Colonic mucosa (tissue), 4 donors: ENCODE measurements at regions not wholly inside any gene's neighbourhood (a gene's known extent, or its start where the extent isn't known, plus 50 kb on each side); places are given as distances from the start of the nearest gene placed in this dataset.

ENCODE experiments used
- DNase-seq: peaks from one replicate; pipeline ENCODE4 v3.0.0-alpha.2; 2020
- H3K27ac ChIP-seq: fragments of 200-600 bp; one replicate; pipeline ENCODE4 v1.8.0; 2021
- H3K27me3 ChIP-seq: fragments of 200-600 bp; one replicate; pipeline ENCODE4 v1.8.0; 2021
- H3K36me3 ChIP-seq: fragments of 200-600 bp; one replicate; pipeline ENCODE4 v1.8.0; 2021
- H3K4me1 ChIP-seq: fragments of 200-600 bp; one replicate; pipeline ENCODE4 v1.8.0; 2021; ENCODE audit warnings: mild to moderate bottlenecking
- H3K4me3 ChIP-seq: fragments of 200-600 bp; one replicate; pipeline ENCODE4 v1.8.0; 2021
- H3K9ac ChIP-seq, 2 donors: one replicate each; pipeline ENCODE4 v1.7.0; 2013; ENCODE audit warnings: control low read depth in 2 of 2, low read depth in 2 of 2, low read length in 2 of 2
- H3K9me3 ChIP-seq: fragments of 200-600 bp; one replicate; pipeline ENCODE4 v1.8.0; 2021
- CTCF ChIP-seq: fragments of 200-600 bp; IDR thresholded peaks from one replicate; pipeline ENCODE4 v1.8.0; 2022; ENCODE audit warnings: antibody characterized with exemption, mild to moderate bottlenecking
- intact Hi-C: fragments of 100-400 bp; cut with DNase I; formaldehyde crosslinking; loops from one replicate; pipeline ENCODE4 v1.14.1; 2022
- donor health status: healthy.
- donor health status: DM: no; HTN: no; CAD: no.
- donor health status: DM: no; HTN: no; CAD: no.

DNA sequence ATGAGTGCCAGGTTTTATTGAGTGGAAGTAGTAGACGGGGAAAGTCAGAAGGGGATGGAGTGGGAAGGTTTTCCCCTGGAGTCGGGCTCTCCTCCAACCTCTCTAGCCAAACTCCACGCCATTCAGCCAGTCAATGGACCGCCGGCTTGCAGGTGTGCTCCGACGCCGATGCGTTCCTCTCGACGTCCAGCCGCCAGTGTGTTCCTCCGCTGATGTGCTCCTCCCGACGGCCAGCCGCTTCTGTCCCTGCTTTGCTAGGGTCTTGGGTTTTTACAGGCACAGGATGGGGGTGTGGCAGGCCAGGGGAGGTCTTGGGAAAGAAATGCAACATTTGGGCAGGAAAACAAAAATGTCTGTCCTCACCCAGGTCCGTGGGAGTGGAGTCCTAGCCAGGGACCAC lies 94.3 kb upstream of the TEX51 start:
- DNase-seq: peak; percentile 14
- no peak for TF ChIP-seq CTCF
- intact Hi-C loops: no loop called here
- Histone ChIP-seq H3K27ac (no peak overlapping the region), H3K4me1 (no peaks in the 10 kb centered on the region), H3K9ac (no peak overlapping the region), H3K36me3 (no peaks in the 10 kb centered on the region), H3K4me3 (no peak overlapping the region), H3K9me3 (no peaks in the 10 kb centered on the region), H3K27me3 (no peaks in the 10 kb centered on the region)

DNA sequence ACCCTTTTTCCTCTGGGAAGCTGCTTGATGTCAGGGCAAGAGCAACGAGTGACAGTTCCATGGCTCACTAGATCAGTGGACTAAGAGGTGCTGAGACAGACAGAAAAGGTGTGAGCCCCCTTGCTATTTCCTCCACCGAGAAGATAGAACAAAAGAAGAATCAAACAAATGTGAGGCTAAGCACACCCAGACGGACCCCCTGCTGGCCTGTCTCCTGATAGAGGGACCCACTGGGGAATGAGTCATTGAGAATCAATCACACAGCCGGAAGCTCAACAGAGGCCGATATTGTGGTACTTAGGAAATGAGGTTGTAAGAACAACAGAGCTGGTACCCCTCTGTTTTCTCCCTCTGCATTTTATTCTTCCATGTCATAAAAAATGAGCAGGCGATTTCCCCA lies 89.8 kb upstream of the TEX51 start:
- H3K9me3 ChIP-seq: no peaks in the 10 kb centered on the region
- H3K27me3 ChIP-seq: no peaks in the 10 kb centered on the region
- intact Hi-C loops: no loop called here
- H3K4me1 ChIP-seq: no peaks in the 10 kb centered on the region
- H3K9ac ChIP-seq: no peak overlapping the region
- no peak for TF ChIP-seq CTCF
- H3K4me3 ChIP-seq: no peak overlapping the region
- no peak for DNase-seq
- H3K27ac ChIP-seq: no peak overlapping the region
- no peaks in the 10 kb centered on the region for H3K36me3 ChIP-seq

GRCh38 chr2:126809340-126809739 lies 89.3 kb upstream of the TEX51 start:
- peak; percentile 1 for DNase-seq
- no peak overlapping the region for H3K27ac ChIP-seq
- H3K4me3 ChIP-seq: no peak overlapping the region
- intact Hi-C loops: no loop called here
- no peaks in the 10 kb centered on the region for H3K36me3 ChIP-seq
- H3K27me3 ChIP-seq: no peaks in the 10 kb centered on the region
- H3K4me1 ChIP-seq: no peaks in the 10 kb centered on the region
- no peaks in the 10 kb centered on the region for H3K9me3 ChIP-seq
- TF ChIP-seq CTCF: no peak
- no peak overlapping the region for H3K9ac ChIP-seq

GRCh38 chr2:126810001-126810400 lies 88.7 kb upstream of the TEX51 start:
- intact Hi-C loops: no loop called here
- Histone ChIP-seq H3K9me3 (no peaks in the 10 kb centered on the region), H3K27ac (no peak overlapping the region), H3K27me3 (no peaks in the 10 kb centered on the region), H3K9ac (no peak overlapping the region), H3K4me1 (no peaks in the 10 kb centered on the region), H3K4me3 (no peak overlapping the region), H3K36me3 (no peaks in the 10 kb centered on the region)
- DNase-seq: no peak
- no peak for TF ChIP-seq CTCF

- H3K27ac ChIP-seq: no peak overlapping the region
- H3K27me3 ChIP-seq: no peaks in the 10 kb centered on the region
- no peaks in the 10 kb centered on the region for H3K4me1 ChIP-seq
- DNase-seq: no peak
- no peak for TF ChIP-seq CTCF
- no peaks in the 10 kb centered on the region for H3K9me3 ChIP-seq
- intact Hi-C loops: no loop called here
- no peaks in the 10 kb centered on the region for H3K36me3 ChIP-seq
- no peak overlapping the region for H3K9ac ChIP-seq
- H3K4me3 ChIP-seq: no peak overlapping the region
Measured at GRCh38 chr2:126811101-126811500, 87.6 kb upstream of the TEX51 start.

GRCh38 chr2:126817172-126817571 lies 81.5 kb upstream of the TEX51 start:
- Histone ChIP-seq H3K27me3 (no peaks in the 10 kb centered on the region), H3K36me3 (no peaks in the 10 kb centered on the region), H3K4me3 (no peak overlapping the region), H3K9me3 (no peaks in the 10 kb centered on the region), H3K9ac (no peak overlapping the region), H3K27ac (no peak overlapping the region), H3K4me1 (no peaks in the 10 kb centered on the region)
- no peak for DNase-seq
- intact Hi-C loops: no loop called here
- TF ChIP-seq CTCF: no peak
